Astrocyte (in vitro differentiated cells and primary cell): ENCODE measurements at regions not wholly inside any gene's neighbourhood (a gene's known extent, or its start where the extent isn't known, plus 50 kb on each side); places are given as distances from the start of the nearest gene placed in this dataset.

Experiments used
- CTCF ChIP-seq: IDR thresholded peaks from 2 replicates; pipeline ENCODE4 v1.5.1; 2011; ENCODE audit warnings: low read depth, mild to moderate bottlenecking, inconsistent platforms, low read length, moderate library complexity; ENCODE audit not compliant: insufficient read depth
- EZH2 ChIP-seq: IDR thresholded peaks from 2 replicates; pipeline ENCODE4 v1.6.1; 2012; ENCODE audit warnings: mild to moderate bottlenecking, low read length, inconsistent platforms; ENCODE audit not compliant: insufficient read depth

- TF ChIP-seq CTCF (no peak), EZH2 (no peak)
These were observed 261.9 kb downstream of the SNX10 start for GRCh38 chr7:26553582-26553981.
